ENCODE measurements at regions not wholly inside any gene's neighbourhood (a gene's known extent, or its start where the extent isn't known, plus 50 kb on each side); places are given as distances from the start of the nearest gene placed in this dataset.

DNA sequence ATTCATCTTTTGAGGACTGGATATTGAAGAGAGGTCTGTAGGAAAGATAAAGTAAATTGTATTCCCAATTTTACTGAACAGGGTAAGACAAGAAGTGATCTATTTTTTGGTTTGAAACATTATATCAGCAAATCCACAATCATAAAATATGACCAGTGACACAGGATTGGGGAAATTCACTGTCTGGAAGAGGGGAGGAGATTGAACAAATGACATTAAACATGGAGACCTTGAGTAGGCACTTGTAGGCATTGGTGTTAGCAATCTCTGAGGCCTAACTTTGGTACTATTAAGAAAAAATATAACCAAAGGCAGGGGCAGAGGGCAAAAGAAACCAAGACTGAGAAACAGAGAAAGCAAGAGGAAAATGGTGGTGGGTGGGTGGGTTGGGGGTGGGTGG lies 132.6 kb upstream of the TMEM161B start:
- no peak for DNase-seq (ENCODE audit: low read depth in 1 of 2, low spot score in 1 of 2)

DNA sequence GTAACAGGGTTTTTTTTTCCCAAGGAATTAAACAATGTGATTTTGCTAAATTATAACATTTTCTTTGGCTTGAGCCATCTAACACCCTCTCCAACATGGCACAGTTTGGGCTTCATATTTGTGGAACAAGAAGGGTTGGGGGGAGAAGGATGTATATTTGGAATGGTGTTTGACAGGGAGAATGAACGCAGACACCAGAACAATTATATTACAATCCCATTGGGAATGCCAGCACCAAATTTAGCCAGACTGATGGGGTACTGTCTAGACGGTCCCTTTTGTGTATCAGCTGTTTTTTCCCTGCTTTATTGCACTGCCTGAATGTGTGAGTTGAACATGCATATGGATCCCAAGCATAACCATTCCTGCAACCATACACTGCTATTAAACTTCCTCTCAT lies 130.9 kb upstream of the TMEM161B start:
- no peak for DNase-seq (ENCODE audit: low read depth in 1 of 2, low spot score in 1 of 2)

DNA sequence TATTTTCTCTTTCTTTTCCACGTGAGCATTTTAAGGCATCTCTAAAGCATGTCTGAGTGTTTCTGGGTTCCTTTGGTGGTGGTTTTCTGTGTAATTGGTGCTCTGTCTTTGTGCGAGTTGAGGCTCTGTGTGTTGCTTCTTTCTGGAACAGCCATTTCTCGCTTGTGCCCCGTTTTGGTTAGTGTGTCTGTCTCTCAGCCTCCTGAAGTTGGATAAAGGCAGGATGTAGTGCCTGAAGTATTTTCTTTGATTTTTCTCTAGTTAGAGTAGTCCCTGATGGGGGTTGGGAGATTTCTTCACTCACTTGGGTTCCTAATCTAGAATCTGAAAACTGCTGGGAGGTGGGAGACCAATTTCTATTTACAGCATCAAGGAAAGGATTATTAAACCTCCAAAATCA lies 129.7 kb upstream of the TMEM161B start:
- DNase-seq (ENCODE audit: low read depth in 1 of 2, low spot score in 1 of 2), result no peak

DNA sequence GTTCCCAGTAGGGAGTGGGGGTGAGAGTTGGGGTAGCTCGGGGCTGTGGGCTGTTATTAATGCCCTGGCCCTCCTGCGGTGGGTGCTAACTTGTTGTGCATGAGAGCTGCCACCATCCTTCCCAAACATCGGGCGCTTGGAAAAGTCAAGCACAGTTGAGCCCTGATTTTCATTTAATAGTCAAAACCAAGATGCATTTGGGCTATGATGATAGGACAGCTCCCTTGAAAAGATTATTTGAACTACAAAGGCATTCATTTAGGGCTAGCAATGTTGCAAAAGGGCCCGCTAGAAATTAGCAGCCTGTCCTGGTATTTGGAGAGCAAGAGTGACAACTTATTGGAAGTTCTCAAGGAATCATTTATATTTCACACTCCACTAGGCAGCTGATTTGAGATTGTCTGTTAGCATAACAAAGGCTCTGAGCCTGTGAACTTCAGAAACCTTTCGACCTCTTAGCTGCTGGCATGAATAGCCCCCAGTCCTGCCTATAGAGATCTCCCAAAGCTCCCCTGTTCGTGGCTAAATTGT lies 128.2 kb upstream of the TMEM161B start:
- no peak for DNase-seq (ENCODE audit: low read depth in 1 of 2, low spot score in 1 of 2)

DNA sequence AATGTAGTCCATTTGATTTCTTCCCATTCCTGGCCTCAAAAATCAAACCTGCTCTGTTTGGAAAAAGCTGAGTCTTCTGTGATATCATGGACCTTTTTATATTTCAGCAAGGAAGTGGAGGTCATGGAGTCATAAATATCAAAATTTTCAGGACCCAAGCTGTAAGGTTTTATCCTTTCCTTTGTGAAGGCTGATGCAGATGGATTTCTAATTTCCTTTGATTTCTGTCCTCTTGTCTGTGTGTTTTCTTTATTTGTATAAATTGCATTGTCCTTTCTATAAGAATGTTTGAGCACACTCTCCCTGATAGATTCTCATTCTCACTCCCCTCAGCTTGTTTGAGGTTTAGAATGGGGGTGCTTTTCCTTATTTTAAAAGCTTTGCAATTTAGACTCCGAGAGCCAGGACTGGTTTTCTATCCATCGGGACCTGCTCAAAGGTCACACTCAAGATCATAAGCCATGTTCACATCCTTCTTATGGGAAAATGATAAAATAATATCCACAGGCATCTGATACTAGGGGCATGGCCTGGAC lies 127.4 kb upstream of the TMEM161B start:
- DNase-seq (ENCODE audit: low read depth in 1 of 2, low spot score in 1 of 2), result no peak

DNA sequence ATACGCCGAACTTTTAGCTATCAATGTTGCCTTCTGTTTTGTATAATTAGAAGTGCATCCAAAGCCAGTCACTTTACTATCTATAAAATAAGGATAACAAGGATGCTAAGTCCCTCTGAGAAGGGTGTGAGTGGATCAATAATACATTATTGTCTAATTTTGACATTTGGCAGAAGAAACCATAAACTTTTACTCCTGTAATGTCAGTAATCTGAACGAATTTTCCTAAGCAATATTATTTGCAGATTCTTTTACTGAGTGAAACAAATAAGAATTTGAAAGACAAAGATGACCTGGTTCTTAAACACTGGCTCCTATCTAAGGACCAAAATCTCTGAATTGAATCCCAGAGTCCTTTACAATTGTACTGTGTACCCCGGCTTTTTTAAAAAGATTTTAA lies 126.6 kb upstream of the TMEM161B start:
- DNase-seq (ENCODE audit: low read depth in 1 of 2, low spot score in 1 of 2), result no peak

DNA sequence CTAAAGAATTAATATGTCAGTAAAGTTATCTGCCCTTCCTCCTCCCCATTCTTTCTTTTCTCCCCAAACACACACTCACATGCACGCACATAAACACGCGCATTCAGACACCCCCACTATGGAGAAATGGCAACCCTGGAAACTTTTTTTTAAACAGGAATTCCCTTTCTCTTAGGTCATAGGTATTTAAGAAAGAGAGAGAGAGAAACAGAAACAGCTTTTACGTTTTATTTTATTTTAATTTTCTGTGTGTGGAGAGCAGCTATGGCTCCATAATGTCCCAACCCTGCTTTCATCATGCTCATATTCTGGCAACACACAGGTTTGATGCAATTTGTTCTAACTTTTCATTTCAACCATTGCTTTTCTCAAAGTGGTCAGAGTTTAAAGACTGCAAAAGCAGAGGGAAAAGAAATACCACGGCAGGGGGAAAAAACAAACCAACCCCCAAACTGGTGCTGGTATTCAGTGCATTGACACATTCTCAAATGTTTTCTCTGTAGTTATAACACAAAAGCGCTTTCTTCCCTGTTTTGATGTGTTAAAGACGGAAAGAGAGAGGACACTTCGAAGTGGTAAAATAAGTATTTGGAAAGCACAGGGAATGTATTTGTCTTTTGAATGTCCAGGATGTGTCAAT lies 126.0 kb upstream of the TMEM161B start:
- no peak for DNase-seq (ENCODE audit: low read depth in 1 of 2, low spot score in 1 of 2)

DNA sequence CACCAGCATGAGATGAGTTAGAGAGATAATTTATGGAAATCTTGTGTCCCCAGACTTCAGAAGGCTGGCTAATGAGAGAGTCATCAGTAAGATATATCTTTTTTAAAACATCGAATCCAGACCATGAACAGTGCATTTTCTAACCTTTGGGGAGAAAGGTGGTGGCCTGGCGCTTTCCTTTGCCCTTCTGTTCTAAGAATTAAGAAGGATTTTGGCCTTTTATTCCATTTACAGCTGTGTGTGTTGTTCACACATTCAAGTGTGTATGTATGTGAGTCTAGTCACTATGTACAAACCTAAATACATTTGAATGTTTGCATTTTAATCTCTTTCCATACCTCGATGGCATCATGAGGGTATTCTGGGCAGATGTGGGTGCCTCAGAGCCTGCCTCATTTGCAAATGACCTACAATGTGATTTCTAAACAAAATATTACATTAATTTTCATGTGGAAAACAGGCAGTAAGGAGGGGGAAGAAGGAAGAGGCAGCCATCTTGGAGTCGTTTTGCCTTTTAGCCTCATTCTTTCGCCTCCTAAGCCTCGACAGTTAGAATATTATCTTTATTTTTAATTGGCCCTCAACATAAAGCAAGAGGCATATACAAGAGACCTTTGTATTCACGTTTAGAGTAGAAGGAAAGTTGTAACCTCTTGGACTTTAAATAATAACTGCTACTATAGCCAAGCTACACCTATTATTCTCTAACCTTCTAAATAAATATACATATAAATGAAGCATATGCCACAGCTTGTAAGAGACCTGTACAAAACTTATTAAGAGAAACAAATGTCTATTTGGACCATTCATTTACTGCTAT lies 125.3 kb upstream of the TMEM161B start:
- no peak for DNase-seq (ENCODE audit: low read depth in 1 of 2, low spot score in 1 of 2)

DNA sequence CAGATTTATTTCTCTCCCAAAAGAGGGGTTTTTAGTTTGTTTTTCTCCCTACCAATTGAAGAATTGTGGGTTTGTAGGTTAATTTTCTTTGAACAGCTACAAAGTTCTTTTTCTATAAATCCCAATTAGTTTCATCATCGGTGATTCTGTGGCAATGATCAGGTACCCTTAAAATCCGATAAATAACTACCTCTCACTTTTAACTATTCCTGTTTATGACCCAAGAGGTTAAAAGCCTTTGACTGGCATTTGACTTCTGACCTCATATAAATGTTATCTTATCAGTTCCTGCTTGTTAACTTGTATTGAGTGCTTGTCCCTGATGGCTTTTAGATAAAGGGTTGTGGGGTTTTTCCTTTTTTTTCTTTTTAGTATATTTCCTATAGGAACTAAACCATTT lies 124.4 kb upstream of the TMEM161B start:
- DNase-seq (ENCODE audit: low read depth in 1 of 2, low spot score in 1 of 2), result no peak

DNA sequence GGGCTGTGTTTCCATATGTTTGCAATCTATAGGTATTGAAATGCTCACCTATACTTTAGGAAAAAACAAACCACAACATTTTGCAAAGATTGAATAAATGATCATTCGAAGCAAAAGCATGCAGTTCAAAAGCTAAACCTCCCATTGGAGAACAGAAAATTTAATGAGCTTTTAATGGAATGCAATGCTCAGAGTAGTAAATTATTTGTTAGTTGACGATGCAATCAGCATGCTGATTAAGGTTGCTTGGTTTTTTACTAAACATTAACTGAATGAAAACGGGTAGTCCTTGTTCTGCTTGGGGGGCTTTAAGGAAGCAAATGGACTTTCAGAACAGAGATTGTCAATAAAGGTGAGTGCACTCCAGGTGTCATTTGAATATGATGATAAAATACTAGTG lies 123.3 kb upstream of the TMEM161B start:
- no peak for DNase-seq (ENCODE audit: low read depth in 1 of 2, low spot score in 1 of 2)

DNA sequence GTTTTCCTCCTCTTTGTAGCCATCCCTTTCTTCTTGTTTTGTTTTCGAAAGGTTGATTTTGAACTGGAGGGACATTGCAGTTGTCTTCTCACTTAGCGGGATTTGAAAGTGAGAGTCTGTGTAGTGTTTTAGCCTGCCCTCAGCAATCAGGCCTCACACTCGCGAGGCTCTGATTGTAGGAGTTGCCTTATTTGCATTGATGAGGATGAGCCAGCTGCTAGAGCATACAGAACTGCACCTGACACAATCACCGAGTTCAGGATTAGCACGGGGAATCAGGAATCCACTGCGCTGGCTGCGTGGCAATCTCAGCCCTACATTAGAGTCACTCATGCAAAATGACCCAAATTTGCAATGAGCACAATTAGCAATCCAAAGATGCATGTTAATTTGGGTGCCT lies 122.5 kb upstream of the TMEM161B start:
- DNase-seq (ENCODE audit: low read depth in 1 of 2, low spot score in 1 of 2), result no peak

DNA sequence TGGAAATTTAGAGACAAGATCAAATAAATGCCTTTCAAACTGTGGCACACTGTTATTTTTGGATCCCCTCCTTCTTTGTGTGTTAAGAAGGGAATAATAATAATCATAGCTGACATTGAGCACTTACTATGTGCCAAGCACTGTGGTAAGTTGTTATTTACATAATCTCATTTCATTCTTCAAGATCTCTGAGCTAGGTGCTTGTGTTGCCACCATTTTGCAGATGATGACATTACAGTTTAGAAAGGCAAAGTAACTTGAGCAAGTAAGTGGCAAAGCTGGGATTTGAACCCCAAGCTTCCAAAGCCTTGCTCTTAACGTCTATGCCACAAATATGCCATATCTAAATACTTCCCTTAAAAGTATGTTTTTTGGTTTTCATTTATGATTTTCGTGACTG lies 121.8 kb upstream of the TMEM161B start:
- no peak for DNase-seq (ENCODE audit: low read depth in 1 of 2, low spot score in 1 of 2)

DNA sequence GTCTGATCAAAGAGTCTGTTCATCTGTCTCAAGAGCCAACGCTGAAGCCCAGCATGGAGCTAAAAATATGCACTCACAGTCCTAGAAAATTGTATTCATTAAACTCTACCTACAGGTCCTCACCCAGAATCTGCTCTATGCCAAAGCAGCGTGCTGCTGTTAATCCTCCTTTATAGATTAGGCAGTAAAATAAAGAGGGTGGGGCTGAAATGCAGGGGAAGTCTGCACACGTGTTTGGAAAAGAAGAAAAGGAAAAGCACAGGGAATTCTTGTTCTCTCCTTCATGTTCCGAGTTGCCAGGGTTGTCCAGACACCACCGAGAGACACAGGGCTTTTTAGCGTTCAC lies 121.4 kb upstream of the TMEM161B start:
- DNase-seq (ENCODE audit: low read depth in 1 of 2, low spot score in 1 of 2), result no peak

DNA sequence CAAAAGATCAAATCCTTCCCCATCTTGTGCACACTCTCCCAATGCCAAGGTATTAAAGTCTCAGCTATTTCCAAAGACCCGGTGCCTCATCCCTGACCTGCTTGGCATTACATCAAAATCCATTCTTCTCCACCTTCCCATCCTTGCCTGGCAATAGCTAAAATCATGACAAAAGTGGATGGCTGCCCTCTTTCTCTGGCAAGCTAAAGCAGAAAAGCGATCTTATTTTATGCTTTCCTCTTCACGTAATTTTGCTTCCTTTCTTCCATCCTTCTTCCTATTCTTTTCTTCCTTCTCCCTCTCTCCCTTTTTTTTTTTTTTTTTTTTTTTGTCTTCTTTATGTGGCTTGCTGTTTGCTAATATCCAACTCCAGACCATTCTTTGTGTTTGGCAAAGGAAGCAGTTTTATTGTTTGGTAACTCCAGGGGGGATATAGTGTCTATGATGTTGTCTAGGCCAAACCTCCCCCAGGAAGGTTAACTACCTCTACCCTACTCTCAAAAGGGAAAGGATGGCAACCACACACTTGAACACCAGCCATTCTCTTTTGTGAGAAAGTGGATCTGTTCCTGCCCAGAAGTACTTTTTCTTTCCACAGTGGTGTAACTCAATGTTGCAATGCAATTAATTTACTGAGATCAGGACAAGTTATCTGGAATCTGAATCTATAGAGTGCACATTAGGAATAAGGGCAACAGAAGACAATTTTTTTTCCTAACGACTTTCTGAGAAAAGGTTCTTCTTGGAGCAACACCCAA lies 120.9 kb upstream of the TMEM161B start:
- DNase-seq (ENCODE audit: low read depth in 1 of 2, low spot score in 1 of 2), result no peak

DNA sequence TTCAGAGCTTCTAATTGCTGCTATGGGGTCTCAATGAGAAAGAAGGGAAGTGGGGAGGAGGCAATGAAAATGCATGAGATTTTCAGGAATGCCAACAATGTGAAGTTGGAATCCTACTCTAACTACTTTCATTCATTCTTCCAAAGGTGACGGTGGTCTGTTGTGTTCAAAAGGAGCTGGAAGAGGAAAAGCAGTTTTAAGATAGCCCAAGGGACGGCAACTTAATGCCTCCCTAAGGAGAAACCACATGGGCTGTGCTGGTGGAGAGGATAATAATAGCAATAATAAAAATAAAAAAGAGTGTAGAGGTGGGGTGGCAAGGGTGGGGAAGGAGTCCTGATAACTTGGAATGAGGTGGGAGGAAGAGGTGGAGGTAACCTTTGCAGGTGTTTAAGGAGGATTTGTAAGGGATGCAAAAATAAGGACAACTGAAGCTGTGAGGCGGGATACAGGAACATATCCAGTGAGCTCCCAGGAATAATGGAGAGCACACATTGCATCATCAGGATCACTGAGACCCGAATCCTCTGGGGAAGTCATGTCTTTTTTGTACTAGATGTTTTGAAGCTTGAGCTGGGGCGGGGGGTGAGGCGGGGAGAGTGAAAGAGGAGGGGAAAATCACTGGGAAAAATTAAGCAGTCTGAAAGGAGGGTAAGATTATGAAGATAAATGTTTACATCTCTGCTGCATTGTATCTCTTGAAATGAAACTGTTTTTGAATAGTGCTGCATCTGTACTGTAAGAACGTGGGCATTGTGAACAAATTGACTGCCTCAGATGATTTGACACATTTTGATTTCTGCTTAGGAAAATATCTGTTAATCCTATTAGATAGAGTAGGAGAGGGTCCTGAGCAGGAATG lies 120.1 kb upstream of the TMEM161B start:
- DNase-seq (ENCODE audit: low read depth in 1 of 2, low spot score in 1 of 2), result no peak

DNA sequence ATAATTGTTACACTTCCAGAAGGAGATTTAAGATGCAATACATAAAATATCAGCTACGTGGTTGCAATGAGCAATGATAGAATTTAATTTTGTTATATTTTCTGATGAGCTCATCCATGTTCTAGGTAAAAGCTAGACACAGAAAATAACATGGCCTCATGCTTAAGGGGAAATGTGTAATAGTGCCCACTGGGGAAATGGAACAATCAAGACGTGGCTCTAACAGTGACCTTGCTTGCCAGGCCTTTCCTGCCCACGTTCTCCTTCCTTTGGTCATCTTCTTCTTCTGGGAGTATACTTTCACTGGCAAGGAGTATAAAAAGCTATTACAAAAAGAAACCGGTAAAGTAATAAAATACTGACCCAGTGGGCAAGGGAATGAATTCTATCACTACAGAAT lies 116.2 kb upstream of the TMEM161B start:
- DNase-seq (ENCODE audit: low read depth in 1 of 2, low spot score in 1 of 2), result no peak

DNA sequence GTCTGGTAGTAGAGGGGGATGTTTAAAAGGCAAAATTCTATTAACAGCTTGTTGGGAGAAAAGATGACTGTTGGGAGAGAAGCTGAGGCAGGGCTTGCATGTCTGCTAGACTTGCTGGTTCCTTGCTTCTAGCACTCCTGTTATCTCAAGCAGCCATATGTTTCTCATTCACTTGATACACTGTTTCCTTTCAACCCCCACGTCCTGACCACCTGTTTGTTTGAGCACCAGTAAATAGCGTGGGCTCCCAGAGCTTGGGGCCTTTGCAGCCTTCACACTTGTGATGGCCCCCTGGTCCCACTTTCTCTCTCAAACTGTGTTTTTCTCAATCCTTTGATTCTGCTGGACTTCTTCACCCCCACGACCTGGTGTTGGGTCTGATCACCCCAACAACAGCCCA lies 111.7 kb upstream of the TMEM161B start:
- no peak for DNase-seq (ENCODE audit: low read depth in 1 of 2, low spot score in 1 of 2)

DNA sequence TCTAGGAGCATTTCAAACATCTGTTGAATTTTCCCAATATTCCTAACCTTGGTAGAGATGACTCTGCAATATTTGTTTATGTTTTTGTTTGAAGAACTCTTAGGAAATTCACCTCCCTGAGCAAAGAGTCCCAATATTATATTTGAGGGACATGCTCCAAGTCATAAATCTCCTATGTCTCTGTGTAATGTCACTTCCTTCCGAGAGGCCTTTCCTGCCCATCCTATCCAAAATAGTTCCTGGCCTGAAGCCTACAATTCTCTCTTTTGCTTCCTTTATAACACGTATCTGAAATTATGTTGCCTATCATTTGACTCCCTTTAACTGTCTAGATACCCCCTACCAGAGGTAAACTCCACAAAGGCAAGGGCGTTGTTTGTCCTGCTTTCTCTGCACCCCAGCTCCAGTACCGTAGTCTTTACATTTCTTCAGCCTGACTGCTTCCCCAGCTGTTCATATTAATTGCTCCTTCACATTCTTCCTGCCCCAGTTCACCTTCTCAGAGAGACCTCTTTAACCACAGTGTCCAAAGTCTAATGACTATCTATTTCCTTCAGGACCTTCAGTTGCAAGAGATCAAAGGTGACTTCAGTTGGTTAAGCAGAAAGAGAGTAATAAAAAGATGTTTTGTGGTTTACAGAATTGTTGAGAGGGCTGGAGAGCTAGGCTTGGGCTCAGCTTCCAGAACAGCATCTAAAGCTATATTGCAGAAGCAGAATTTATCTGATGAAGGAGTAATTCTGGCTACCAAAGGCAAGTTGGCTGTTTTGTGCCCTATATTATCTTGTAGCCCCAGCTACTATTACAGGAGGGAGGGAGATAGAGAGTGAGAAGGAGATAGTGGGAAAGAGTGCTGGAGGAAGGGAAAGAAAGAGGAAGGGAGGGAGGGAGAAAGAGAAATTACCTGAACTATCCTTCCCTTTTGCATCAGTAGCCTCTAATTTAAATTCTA lies 109.3 kb upstream of the TMEM161B start:
- DNase-seq (ENCODE audit: low read depth in 1 of 2, low spot score in 1 of 2), result no peak

DNA sequence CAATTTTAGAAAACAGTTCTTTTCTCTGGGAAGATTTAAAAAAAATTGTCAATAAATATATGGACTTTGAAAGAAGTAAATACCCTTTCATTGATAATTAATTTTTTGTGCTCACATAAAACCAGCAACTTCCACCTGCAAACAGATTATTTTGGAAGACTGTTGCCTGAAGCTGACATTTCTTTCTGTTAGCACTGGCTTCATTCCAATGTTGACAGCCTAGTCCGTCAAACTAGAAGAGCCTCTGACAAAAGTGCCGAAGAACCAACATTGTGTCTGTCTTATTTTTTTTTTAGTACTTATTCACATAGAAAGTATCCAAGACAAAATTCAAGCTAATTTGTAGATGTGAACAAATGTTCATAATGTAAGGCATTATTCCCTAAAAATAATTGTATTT lies 108.6 kb upstream of the TMEM161B start:
- DNase-seq (ENCODE audit: low read depth in 1 of 2, low spot score in 1 of 2), result no peak

DNA sequence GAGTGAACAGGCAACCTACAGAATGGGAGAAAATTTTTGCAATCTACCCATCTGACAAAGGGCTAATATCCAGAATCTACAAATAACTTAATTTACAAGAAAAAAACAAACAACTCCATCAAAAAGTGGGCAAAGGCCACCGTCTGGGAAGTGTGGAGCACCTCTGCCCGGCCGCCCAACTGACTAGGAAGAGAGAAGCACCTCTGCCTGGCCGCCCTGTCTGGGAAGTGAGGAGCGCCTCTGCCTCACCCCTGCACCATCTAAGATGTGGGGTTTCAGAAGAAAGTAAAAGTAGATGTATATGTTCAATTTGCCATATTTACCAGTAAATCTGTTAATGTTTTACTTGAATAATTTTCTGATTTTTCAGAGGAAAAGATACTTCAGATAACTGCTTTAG lies 108.1 kb upstream of the TMEM161B start:
- no peak for DNase-seq (ENCODE audit: low read depth in 1 of 2, low spot score in 1 of 2)
